ENCODE measurements at regions not wholly inside any gene's neighbourhood (a gene's known extent, or its start where the extent isn't known, plus 50 kb on each side); places are given as distances from the start of the nearest gene placed in this dataset.

DNA sequence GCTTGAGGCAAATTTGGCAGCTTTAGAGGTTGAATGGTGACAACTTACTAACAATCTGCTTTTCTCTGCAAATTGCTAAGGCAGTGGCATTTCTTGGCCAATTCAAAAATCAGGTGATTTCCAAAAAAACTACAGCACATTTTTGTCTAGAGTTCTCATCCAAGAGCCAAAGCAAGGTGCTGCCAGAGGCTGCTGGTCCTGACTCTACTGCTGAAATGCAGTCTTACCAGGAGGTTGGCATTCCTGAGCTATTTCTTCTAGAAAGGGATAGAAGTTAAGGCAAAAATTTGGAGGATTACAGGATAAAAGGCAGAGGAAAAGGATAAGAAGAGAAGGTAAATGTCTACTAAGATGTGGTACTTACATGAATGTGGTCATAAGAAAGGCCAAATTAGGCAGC, 75.6 kb downstream of the COX18 start:
- Histone ChIP-seq H3F3A (ENCODE audit: insufficient read depth) (no peaks in the 10 kb centered on the region), H3K27ac (ENCODE audit: low read depth, low read length) (no peak overlapping the region), H3K27me3 (ENCODE audit: low read length) (no peaks in the 10 kb centered on the region), H3K4me2 (ENCODE audit: low read depth, low read length, poor library complexity, severe bottlenecking) (no peak overlapping the region), H3K9me2 (replicated peaks; ENCODE audit: insufficient read depth, low read length) (no peaks in the 10 kb centered on the region), H3K4me3 (ENCODE audit: insufficient read depth, low read length, poor library complexity, severe bottlenecking) (no peak overlapping the region), H2AFZ (ENCODE audit: low read depth, low read length, severe bottlenecking) (no peak overlapping the region), H3K79me2 (ENCODE audit: insufficient read depth, low read length) (no peaks in the 10 kb centered on the region), H3K9me3 (ENCODE audit: insufficient read depth, low read length) (no peaks in the 10 kb centered on the region), H3K36me3 (ENCODE audit: low read length) (no peaks in the 10 kb centered on the region), H4K20me1 (ENCODE audit: low read depth, low read length) (no peaks in the 10 kb centered on the region), H3K9ac (ENCODE audit: low read length) (no peak overlapping the region)
- TF ChIP-seq EZH2phosphoT487 (conservative IDR thresholded peaks at IDR 0.05; ENCODE audit: low read length), result no peak
- TF ChIP-seq, protein P1, sequence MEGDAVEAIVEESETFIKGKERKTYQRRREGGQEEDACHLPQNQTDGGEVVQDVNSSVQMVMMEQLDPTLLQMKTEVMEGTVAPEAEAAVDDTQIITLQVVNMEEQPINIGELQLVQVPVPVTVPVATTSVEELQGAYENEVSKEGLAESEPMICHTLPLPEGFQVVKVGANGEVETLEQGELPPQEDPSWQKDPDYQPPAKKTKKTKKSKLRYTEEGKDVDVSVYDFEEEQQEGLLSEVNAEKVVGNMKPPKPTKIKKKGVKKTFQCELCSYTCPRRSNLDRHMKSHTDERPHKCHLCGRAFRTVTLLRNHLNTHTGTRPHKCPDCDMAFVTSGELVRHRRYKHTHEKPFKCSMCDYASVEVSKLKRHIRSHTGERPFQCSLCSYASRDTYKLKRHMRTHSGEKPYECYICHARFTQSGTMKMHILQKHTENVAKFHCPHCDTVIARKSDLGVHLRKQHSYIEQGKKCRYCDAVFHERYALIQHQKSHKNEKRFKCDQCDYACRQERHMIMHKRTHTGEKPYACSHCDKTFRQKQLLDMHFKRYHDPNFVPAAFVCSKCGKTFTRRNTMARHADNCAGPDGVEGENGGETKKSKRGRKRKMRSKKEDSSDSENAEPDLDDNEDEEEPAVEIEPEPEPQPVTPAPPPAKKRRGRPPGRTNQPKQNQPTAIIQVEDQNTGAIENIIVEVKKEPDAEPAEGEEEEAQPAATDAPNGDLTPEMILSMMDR (IDR thresholded peaks at IDR 0.05; ENCODE audit: insufficient read depth, low read length, poor library complexity, severe bottlenecking), result no peak

DNA sequence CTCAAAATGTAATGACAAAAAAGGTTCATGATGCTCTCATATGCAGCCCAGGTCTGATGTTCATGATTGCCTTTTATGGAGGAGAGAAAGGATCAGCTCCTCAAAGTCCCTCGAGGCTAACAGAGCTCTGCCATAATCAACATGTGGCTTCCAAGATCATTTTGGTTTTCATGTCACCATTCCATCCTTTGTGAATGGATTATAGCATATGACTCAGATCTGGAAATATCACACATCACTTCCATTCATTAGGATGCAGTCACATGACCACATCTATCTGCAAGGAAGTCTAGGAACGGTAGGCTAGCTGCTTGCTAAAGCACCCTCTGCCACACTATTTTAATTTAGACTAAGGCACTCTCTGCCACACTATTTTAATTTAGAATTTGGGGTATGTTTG, 77.6 kb downstream of the COX18 start:
- no peak overlapping the region for H3K4me3 ChIP-seq (ENCODE audit: insufficient read depth, low read length, poor library complexity, severe bottlenecking)
- TF ChIP-seq, protein P1 (IDR thresholded peaks at IDR 0.05; ENCODE audit: insufficient read depth, low read length, poor library complexity, severe bottlenecking), result no peak
- no peak overlapping the region for H3K27ac ChIP-seq (ENCODE audit: low read depth, low read length)
- H3K9ac ChIP-seq (ENCODE audit: low read length), result no peak overlapping the region
- H3K9me2 ChIP-seq (replicated peaks; ENCODE audit: insufficient read depth, low read length), result no peaks in the 10 kb centered on the region
- H3K36me3 ChIP-seq (ENCODE audit: low read length), result no peaks in the 10 kb centered on the region
- H3K27me3 ChIP-seq (ENCODE audit: low read length), result no peaks in the 10 kb centered on the region
- H3K79me2 ChIP-seq (ENCODE audit: insufficient read depth, low read length), result no peaks in the 10 kb centered on the region
- no peaks in the 10 kb centered on the region for H3K9me3 ChIP-seq (ENCODE audit: insufficient read depth, low read length)
- no peak overlapping the region for H2AFZ ChIP-seq (ENCODE audit: low read depth, low read length, severe bottlenecking)
- no peak overlapping the region for H3K4me2 ChIP-seq (ENCODE audit: low read depth, low read length, poor library complexity, severe bottlenecking)
- no peaks in the 10 kb centered on the region for H4K20me1 ChIP-seq (ENCODE audit: low read depth, low read length)
- no peaks in the 10 kb centered on the region for H3F3A ChIP-seq (ENCODE audit: insufficient read depth)

DNA sequence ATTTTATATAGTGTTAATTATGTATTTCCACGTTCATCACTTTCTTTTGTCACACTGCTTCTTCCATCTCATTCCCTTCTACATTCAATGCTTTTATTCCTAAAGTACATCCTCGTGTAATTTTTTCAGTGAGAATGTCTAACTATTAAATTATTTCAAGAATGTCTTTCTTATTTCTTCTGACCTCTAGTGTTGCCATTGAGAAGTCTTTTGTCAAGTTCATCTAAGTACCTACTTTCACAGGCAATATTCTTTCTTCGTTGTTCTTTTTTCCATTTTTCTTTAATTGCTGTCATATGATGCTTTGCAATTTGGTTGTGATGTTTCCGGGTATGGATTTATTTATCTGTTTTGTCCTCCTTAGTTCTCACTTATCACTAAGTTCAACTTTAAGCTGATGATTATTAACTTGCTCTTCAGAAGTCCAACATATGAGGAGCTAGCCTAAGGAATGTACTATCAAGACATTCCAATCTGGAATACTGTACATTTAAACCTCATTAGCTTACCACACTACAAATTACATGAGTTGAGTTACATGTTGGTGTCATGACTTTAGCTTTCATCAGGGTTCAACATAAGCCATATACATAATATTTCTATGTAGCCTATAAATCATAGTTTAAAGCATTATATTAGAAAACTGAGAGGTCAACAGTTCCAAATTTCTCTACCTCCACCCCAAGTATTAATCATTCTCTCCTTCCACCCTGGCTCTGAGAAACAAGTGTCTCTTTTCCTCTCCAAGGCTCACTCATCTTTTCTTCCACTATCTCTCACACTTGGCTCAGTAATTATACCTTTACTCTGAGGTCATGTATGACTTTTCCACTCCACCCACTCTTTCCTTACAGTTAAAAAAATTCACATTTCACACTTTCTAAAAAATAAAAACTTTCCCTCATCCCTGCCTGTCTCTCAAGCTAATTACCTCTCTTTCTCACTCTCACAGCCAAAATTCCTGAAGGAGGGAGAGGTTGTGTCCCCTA, 81.5 kb downstream of the COX18 start:
- Histone ChIP-seq H3K4me2 (ENCODE audit: low read depth, low read length, poor library complexity, severe bottlenecking) (no peak overlapping the region), H4K20me1 (ENCODE audit: low read depth, low read length) (no peaks in the 10 kb centered on the region), H3K79me2 (ENCODE audit: insufficient read depth, low read length) (no peaks in the 10 kb centered on the region), H3K4me3 (ENCODE audit: insufficient read depth, low read length, poor library complexity, severe bottlenecking) (no peak overlapping the region), H3K9me3 (ENCODE audit: insufficient read depth, low read length) (no peaks in the 10 kb centered on the region), H3K9me2 (replicated peaks; ENCODE audit: insufficient read depth, low read length) (no peaks in the 10 kb centered on the region), H3F3A (ENCODE audit: insufficient read depth) (no peaks in the 10 kb centered on the region), H3K27me3 (ENCODE audit: low read length) (no peaks in the 10 kb centered on the region), H3K27ac (ENCODE audit: low read depth, low read length) (no peak overlapping the region), H3K9ac (ENCODE audit: low read length) (no peak overlapping the region), H2AFZ (ENCODE audit: low read depth, low read length, severe bottlenecking) (no peak overlapping the region), H3K36me3 (ENCODE audit: low read length) (no peaks in the 10 kb centered on the region)
- no peak for TF ChIP-seq EZH2phosphoT487 (conservative IDR thresholded peaks at IDR 0.05; ENCODE audit: low read length)
- TF ChIP-seq, protein P1 (IDR thresholded peaks at IDR 0.05; ENCODE audit: insufficient read depth, low read length, poor library complexity, severe bottlenecking), result no peak

Measured in SU-DHL-6 (cell line).